Large intestine (tissue), 3 donors: ENCODE measurements at regions not wholly inside any gene's neighbourhood (a gene's known extent, or its start where the extent isn't known, plus 50 kb on each side); places are given as distances from the start of the nearest gene placed in this dataset.

Experiments used
- DNase-seq, 2 donors: peaks; one replicate each; pipeline versions ENCODE4 v3.0.0 to v3.0.0-alpha.2; 2013
- H3K27ac ChIP-seq: one replicate; pipeline ENCODE4 v1.5.1; 2013; ENCODE audit warnings: low read length
- H3K27me3 ChIP-seq: 2 replicates; pipeline ENCODE4 v1.6.1; 2013; ENCODE audit warnings: low read length; ENCODE audit not compliant: control insufficient read depth, insufficient read depth
- H3K36me3 ChIP-seq: 2 replicates; pipeline ENCODE4 v1.6.1; 2013; ENCODE audit warnings: low read length; ENCODE audit not compliant: control insufficient read depth, insufficient read depth
- H3K4me1 ChIP-seq: one replicate; pipeline ENCODE4 v1.6.1; 2013; ENCODE audit warnings: low read length; ENCODE audit not compliant: control insufficient read depth, insufficient read depth
- H3K4me3 ChIP-seq: one replicate; pipeline ENCODE4 v1.5.1; 2013; ENCODE audit warnings: low read length
- H3K9me3 ChIP-seq: one replicate; pipeline ENCODE4 v1.6.1; 2013; ENCODE audit warnings: mild to moderate bottlenecking, low read depth, low read length, moderate library complexity; ENCODE audit not compliant: control insufficient read depth
- WGBS: methylation state at CpG from one replicate; pipeline ENCODE4 v1.1.5; 2013; ENCODE audit warnings: low lambda C conversion rate; ENCODE audit not compliant: insufficient coverage; 5-methylcytosine and 5-hydroxymethylcytosine counted together

GRCh38 chr16:11408216-11408615 is 63.0 kb downstream of the RMI2 start:
- H3K9me3 ChIP-seq: no peaks in the 10 kb centered on the region
- WGBS: 96% methylated on average over 3 of the region's 8 CpGs
- H3K27me3 ChIP-seq: no peaks in the 10 kb centered on the region
- no peak for DNase-seq
- no peak overlapping the region for H3K4me3 ChIP-seq
- H3K4me1 ChIP-seq: no peaks in the 10 kb centered on the region
- H3K36me3 ChIP-seq: no peaks in the 10 kb centered on the region
- H3K27ac ChIP-seq: no peak overlapping the region

- H3K27ac ChIP-seq: no peak overlapping the region
- no peaks in the 10 kb centered on the region for H3K27me3 ChIP-seq
- H3K4me3 ChIP-seq: no peak overlapping the region
- 90% methylated on average over 5 of the region's 6 CpGs for WGBS
- DNase-seq: no peak
- no peaks in the 10 kb centered on the region for H3K9me3 ChIP-seq
- no peaks in the 10 kb centered on the region for H3K36me3 ChIP-seq
- H3K4me1 ChIP-seq: no peaks in the 10 kb centered on the region
Measured at GRCh38 chr16:11409398-11409797, 64.1 kb downstream of the RMI2 start.

DNA sequence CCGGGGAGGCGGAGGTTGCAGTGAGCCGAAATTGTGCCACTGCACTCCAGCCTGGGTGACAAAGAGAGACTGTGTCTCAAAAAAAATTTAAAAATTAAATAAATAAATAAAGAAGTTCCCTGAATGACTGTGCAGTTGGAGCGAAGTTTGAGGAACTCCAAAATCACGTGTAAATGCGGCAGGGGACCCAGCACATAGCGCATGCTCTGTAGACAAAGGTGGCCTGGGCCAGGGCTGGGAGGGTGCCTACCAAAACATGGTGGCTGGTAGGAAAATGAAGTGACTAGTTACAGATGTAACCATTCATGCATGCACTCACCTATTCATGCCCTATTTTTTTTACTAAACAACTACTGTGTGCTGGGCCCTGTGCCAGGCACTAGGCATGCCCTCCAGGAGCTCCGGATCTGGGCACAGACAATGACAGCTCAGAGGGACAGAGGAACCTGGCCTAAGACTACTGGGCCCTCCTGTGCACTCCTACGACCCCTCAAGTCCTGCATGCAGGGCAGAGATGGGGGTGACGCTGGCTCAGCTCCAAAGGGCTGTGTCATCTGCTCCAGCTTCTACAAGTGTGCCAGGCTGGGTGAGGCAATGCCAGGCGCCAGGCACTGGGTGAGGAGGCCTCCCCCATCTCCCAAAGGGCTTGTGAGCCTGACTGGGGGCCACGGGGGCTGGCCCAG is 65.3 kb downstream of the RMI2 start:
- Histone ChIP-seq H3K4me1 (no peaks in the 10 kb centered on the region), H3K9me3 (no peaks in the 10 kb centered on the region), H3K27me3 (no peaks in the 10 kb centered on the region), H3K4me3 (no peak overlapping the region), H3K36me3 (no peaks in the 10 kb centered on the region), H3K27ac (no peak overlapping the region)
- DNase-seq: no peak
- WGBS: 93% methylated on average over 3 of the region's 12 CpGs

GRCh38 chr16:11411059-11411550 is 65.8 kb downstream of the RMI2 start:
- H3K27me3 ChIP-seq: no peaks in the 10 kb centered on the region
- no CpG with 5 or more reads among the region's 9 CpGs for WGBS
- H3K4me3 ChIP-seq: no peak overlapping the region

DNA sequence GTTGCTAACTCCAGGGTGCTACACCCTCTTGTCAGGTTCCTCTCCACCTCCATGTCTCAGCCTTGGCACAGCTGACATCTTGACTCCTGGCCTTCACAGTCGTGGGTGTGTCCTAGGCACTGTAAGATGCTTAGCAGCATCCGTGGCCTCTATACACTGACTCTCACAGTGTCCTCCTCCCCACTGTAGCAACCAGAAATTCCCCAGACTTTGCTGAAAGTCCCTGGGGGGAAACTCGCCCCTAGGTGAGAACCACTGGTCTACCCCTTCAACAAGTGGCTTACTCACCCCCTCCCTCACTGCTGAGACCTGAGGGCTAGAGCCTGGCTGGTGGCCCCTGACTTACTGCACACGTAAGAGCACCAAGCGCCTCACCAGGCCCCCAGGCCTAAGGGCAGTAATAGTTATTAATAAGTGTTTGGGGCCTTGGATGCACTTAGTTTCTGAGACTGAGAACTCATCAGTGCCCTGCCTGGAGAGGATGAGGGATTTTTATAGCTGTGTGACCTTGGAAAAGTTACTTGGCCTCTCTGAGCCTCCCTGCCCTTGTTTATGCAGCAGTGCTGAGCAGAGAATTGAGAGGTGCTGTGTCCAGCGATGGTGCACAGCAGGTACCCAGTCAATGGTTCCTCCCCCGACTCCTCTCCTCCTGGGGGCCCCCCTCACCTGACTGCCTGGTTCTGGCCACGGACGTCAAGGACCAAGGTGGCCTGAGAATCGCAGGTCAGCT is 67.1 kb downstream of the RMI2 start:
- Histone ChIP-seq H3K4me1 (no peaks in the 10 kb centered on the region), H3K27ac (no peak overlapping the region), H3K27me3 (no peaks in the 10 kb centered on the region), H3K36me3 (no peaks in the 10 kb centered on the region), H3K4me3 (no peak overlapping the region), H3K9me3 (no peaks in the 10 kb centered on the region)
- DNase-seq: no peak
- no CpG with 5 or more reads among the region's 10 CpGs for WGBS

More at GRCh38 chr16:11411059-11411550, 65.8 kb downstream of the RMI2 start:
- H3K9me3 ChIP-seq: no peaks in the 10 kb centered on the region
- no peaks in the 10 kb centered on the region for H3K4me1 ChIP-seq
- H3K27ac ChIP-seq: no peak overlapping the region
- no peak for DNase-seq
- no peaks in the 10 kb centered on the region for H3K36me3 ChIP-seq

GRCh38 chr16:11412965-11413887 is 68.0 kb downstream of the RMI2 start:
- Histone ChIP-seq H3K4me3 (no peak overlapping the region), H3K9me3 (no peaks in the 10 kb centered on the region), H3K4me1 (no peaks in the 10 kb centered on the region), H3K27ac (no peak overlapping the region), H3K27me3 (no peaks in the 10 kb centered on the region), H3K36me3 (no peaks in the 10 kb centered on the region)
- no CpG with 5 or more reads among the region's 15 CpGs for WGBS
- DNase-seq: no peak

DNA sequence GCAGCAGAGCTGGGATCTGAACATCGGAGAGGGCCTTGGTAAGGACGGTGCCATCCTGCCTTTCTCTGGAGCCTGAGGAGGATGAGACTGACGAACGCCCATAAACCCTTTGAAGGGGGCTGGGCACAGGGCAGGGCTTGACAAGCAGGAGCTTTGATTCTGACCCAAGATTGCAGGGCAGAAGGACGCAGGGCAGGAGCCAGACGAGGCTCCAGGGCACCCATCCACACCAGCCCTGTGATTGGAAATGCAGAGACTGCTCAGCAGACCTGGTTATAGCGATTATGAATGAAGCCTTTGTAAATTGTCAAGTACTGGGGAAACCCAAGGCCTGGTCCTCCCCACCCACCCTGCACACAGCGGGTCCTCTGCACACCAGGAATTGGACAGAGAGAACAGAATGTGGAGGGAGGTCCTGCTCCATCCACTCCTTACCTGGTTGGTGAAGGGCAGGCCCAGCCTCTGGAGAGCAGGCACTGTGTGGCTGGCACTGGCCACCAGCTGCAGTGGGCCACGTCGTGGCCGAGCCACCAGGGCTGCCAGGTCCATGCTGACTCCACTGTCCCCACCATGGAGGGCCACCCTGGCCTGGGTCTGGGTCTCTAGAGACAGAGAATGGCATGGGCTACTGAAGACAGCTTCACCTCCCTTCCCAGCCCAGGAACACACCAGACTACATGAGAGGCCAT is 68.8 kb downstream of the RMI2 start:
- Histone ChIP-seq H3K36me3 (no peaks in the 10 kb centered on the region), H3K4me3 (no peak overlapping the region), H3K27me3 (no peaks in the 10 kb centered on the region), H3K27ac (no peak overlapping the region), H3K9me3 (no peaks in the 10 kb centered on the region), H3K4me1 (no peaks in the 10 kb centered on the region)
- no peak for DNase-seq
- WGBS: no CpG with 5 or more reads among the region's 11 CpGs

- no peak for DNase-seq
- H3K4me3 ChIP-seq: no peak overlapping the region
- WGBS: no CpG with 5 or more reads among the region's 21 CpGs
Measured at GRCh38 chr16:11414815-11415775, 69.8 kb downstream of the RMI2 start.

GRCh38 chr16:11416228-11417001 is 71.2 kb downstream of the RMI2 start:
- no peak overlapping the region for H3K4me3 ChIP-seq
- WGBS: no CpG with 5 or more reads among the region's 16 CpGs
- no peak overlapping the region for H3K27ac ChIP-seq
- H3K4me1 ChIP-seq: no peaks in the 10 kb centered on the region
- H3K27me3 ChIP-seq: no peaks in the 10 kb centered on the region
- DNase-seq: no peak
- no peaks in the 10 kb centered on the region for H3K36me3 ChIP-seq
- no peaks in the 10 kb centered on the region for H3K9me3 ChIP-seq

More at GRCh38 chr16:11414815-11415775, 69.8 kb downstream of the RMI2 start:
- Histone ChIP-seq H3K27ac (no peak overlapping the region), H3K4me1 (no peaks in the 10 kb centered on the region), H3K36me3 (no peaks in the 10 kb centered on the region), H3K27me3 (no peaks in the 10 kb centered on the region), H3K9me3 (no peaks in the 10 kb centered on the region)
